Upper lobe of left lung (tissue), 6 donors: ENCODE measurements at regions not wholly inside any gene's neighbourhood (a gene's known extent, or its start where the extent isn't known, plus 50 kb on each side); places are given as distances from the start of the nearest gene placed in this dataset.

Experiments
- ATAC-seq, 2 donors: fragments of 200-7000 bp; cut with Tn5 transposase; one replicate each; pipeline ENCODE4 v1.9.1; 2022; ENCODE audit warnings: mild to moderate bottlenecking in 2 of 2, moderate library complexity in 2 of 2; ENCODE audit not compliant: low FRiP score in 2 of 2
- DNase-seq, 2 donors: peaks; one replicate each; pipeline ENCODE4 v3.0.0-alpha.2; 2019 to 2020
- H3K27ac ChIP-seq, 4 donors: fragments of 200-600 bp; sonication (generic); one replicate each; pipeline ENCODE4 v1.5.1; 2016 to 2019
- H3K27me3 ChIP-seq, 4 donors: fragments of 200-600 bp; sonication (generic); one replicate each; pipeline ENCODE4 v1.5.1; 2017 to 2019
- H3K36me3 ChIP-seq, 4 donors: fragments of 200-600 bp; sonication (generic); one replicate each; pipeline ENCODE4 v1.5.1; 2016 to 2019
- H3K4me1 ChIP-seq, 4 donors: fragments of 200-600 bp; sonication (generic); one replicate each; pipeline ENCODE4 v1.5.1; 2018 to 2019
- H3K4me3 ChIP-seq, 4 donors: fragments of 200-600 bp; sonication (generic); one replicate each; pipeline ENCODE4 v1.5.1; 2017 to 2019; ENCODE audit warnings: mild to moderate bottlenecking in 2 of 4, moderate library complexity in 1 of 4
- H3K9me3 ChIP-seq, 4 donors: fragments of 200-600 bp; sonication (generic); one replicate each; pipeline ENCODE4 v1.5.1; 2018 to 2019
- EP300 ChIP-seq, 4 donors: sonication (generic); formaldehyde crosslinking; IDR thresholded peaks; one replicate each; pipeline ENCODE4 v1.5.1; 2017; ENCODE audit warnings: antibody characterized with exemption in 4 of 4, control low read depth in 2 of 4
- POLR2A ChIP-seq, 4 donors: fragments of 450-650 bp; IDR thresholded peaks; one replicate each; pipeline ENCODE4 v1.5.1; 2016 to 2017; ENCODE audit warnings: antibody characterized with exemption in 4 of 4, mild to moderate bottlenecking in 2 of 4
- POLR2AphosphoS5 ChIP-seq, 2 donors: sonication (generic); formaldehyde crosslinking; IDR thresholded peaks; one replicate each; pipeline ENCODE4 v1.5.1; 2017; ENCODE audit warnings: antibody characterized with exemption in 2 of 2
- WGBS, 2 donors: methylation state at CpG; one replicate each; pipeline ENCODE4 v1.1.5; 2017 to 2018; 5-methylcytosine and 5-hydroxymethylcytosine counted together
- TF ChIP-seq, protein P1 (sequence below), 6 experiments: fragments of 450-650 bp in 4 of 6; fragments of 200-600 bp in 2 of 6; sonication (generic) in 2 of 6; IDR thresholded peaks; one replicate each; pipeline ENCODE4 v1.5.1; 2016 to 2019; ENCODE audit warnings: antibody characterized with exemption in 6 of 6
- donor health status: DM: no; HTN: no; CAD: no; lungs with moderate emphysema.
- donor health status: DM: no; HTN: yes; CAD: no; lungs with severe emphysema.

DNA sequence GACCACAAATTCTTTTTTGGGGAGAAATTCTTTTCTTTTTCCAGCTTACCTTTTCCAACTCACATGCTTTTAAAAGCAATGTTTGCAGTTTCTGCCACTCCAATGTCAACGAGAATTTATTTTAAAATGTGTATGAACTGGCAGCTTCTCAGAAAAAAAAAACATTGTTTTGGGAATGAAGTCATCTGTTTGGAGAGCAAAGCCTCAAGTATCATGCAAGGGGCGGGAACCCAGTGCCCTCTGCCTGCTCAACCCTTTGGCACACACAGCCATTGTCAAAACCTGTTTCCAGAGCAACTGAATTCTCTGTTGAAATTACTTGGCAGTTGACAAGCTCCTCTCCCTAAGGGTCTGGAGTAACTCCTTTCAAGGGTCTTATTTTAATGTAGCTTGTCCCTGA, 128.5 kb downstream of the QPCT start:
- Histone ChIP-seq H3K27ac (no peak overlapping the region), H3K4me3 (no peak overlapping the region), H3K27me3 (no peaks in the 10 kb centered on the region), H3K4me1 (peaks cover 6 to 12% (median 7%) of the 10 kb centered on the region in 4 donors), H3K9me3 (no peaks in the 10 kb centered on the region), H3K36me3 (no peaks in the 10 kb centered on the region)
- TF ChIP-seq EP300 (IDR thresholded peaks at IDR 0.05) = no peak
- TF ChIP-seq POLR2A (IDR thresholded peaks at IDR 0.05) = no peak
- no peak for TF ChIP-seq POLR2AphosphoS5 (IDR thresholded peaks at IDR 0.05)
- TF ChIP-seq, protein P1, sequence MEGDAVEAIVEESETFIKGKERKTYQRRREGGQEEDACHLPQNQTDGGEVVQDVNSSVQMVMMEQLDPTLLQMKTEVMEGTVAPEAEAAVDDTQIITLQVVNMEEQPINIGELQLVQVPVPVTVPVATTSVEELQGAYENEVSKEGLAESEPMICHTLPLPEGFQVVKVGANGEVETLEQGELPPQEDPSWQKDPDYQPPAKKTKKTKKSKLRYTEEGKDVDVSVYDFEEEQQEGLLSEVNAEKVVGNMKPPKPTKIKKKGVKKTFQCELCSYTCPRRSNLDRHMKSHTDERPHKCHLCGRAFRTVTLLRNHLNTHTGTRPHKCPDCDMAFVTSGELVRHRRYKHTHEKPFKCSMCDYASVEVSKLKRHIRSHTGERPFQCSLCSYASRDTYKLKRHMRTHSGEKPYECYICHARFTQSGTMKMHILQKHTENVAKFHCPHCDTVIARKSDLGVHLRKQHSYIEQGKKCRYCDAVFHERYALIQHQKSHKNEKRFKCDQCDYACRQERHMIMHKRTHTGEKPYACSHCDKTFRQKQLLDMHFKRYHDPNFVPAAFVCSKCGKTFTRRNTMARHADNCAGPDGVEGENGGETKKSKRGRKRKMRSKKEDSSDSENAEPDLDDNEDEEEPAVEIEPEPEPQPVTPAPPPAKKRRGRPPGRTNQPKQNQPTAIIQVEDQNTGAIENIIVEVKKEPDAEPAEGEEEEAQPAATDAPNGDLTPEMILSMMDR (IDR thresholded peaks at IDR 0.05) = no peak
- peak in 1 of 2 donors; percentile 72 for DNase-seq
- WGBS, 2 donors = 40 to 48% methylated on average over 2 of the region's 2 CpGs
- peak; percentile 54 to 61 for ATAC-seq

DNA sequence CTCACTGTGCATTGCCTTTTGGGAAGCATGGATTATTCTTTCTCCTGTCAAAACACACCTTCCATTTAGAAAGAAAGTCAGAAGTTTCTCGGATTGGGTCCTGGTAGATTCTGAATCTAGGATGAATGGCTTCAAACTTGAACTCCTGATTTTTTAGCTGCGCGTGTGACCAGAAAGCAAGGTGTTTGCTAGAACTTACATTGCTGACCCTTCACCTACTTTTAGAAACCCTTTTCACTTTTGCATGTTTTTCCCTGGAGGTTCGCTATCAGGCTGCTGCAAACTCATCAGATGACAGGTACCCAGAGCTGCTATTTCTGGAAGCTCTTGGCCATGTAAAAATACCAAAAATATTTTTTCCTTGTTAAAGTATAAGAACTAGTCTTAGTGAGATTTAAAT, 132.0 kb downstream of the QPCT start:
- Histone ChIP-seq H3K4me3 (no peak overlapping the region), H3K27ac (no peak overlapping the region), H3K9me3 (no peaks in the 10 kb centered on the region), H3K27me3 (no peaks in the 10 kb centered on the region), H3K36me3 (no peaks in the 10 kb centered on the region), H3K4me1 (peaks cover 6 to 12% (median 7%) of the 10 kb centered on the region in 4 donors)
- no peak for ATAC-seq
- WGBS, 2 donors = 75 to 95% methylated on average over 4 of the region's 4 CpGs
- DNase-seq = no peak
- TF ChIP-seq EP300 (IDR thresholded peaks at IDR 0.05) = no peak
- no peak for TF ChIP-seq POLR2A (IDR thresholded peaks at IDR 0.05)
- TF ChIP-seq, protein P1 (IDR thresholded peaks at IDR 0.05) = no peak
- TF ChIP-seq POLR2AphosphoS5 (IDR thresholded peaks at IDR 0.05) = no peak

GRCh38 chr2:37477921-37478320, 133.5 kb downstream of the QPCT start:
- Histone ChIP-seq H3K27me3 (no peaks in the 10 kb centered on the region), H3K4me1 (peaks cover 0 to 2% (median under 1%) of the 10 kb centered on the region in 4 donors), H3K27ac (no peak overlapping the region), H3K4me3 (no peak overlapping the region), H3K36me3 (no peaks in the 10 kb centered on the region), H3K9me3 (no peaks in the 10 kb centered on the region)
- ATAC-seq (no peak), DNase-seq (no peak)
- TF ChIP-seq POLR2A (IDR thresholded peaks at IDR 0.05) (no peak), EP300 (IDR thresholded peaks at IDR 0.05) (no peak), POLR2AphosphoS5 (IDR thresholded peaks at IDR 0.05) (no peak)
- TF ChIP-seq, protein P1 (IDR thresholded peaks at IDR 0.05) = no peak

DNA sequence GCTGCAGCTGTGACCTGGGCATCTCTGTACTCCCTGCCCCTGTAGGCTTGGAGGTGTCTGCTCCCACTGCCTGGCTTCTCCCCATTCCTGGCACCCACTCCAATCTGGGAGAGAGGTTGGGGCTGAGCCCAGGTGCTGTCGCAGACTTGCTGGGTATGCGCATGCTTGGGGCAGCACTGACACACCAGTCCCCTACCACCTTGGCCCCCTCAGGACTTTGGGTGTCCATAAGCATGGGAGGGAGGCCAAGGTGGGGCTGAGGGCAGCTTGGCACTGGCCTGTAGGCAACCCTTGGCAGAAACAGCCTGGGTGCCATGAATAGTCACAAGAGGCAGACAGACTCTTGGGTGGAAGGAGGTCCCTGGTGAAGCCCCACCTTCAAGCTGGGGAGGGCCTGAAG, 136.8 kb downstream of the QPCT start:
- TF ChIP-seq POLR2AphosphoS5 (IDR thresholded peaks at IDR 0.05) (no peak), POLR2A (IDR thresholded peaks at IDR 0.05) (no peak), EP300 (IDR thresholded peaks at IDR 0.05) (no peak)
- TF ChIP-seq, protein P1 (IDR thresholded peaks at IDR 0.05) = no peak
- Histone ChIP-seq H3K9me3 (no peaks in the 10 kb centered on the region), H3K36me3 (no peaks in the 10 kb centered on the region), H3K4me1 (no peaks in the 10 kb centered on the region), H3K27me3 (no peaks in the 10 kb centered on the region), H3K4me3 (no peak overlapping the region), H3K27ac (no peak overlapping the region)
- 100% methylated on average over 1 of the region's 2 CpGs; no CpG with 5 or more reads in 1 of the 2 donors for WGBS, 2 donors
- peak in 1 of 2 donors; percentile 30 for DNase-seq
- ATAC-seq = peak in 1 of 2 donors; percentile 16

GRCh38 chr2:37489041-37489456, 144.6 kb downstream of the QPCT start:
- WGBS, 2 donors = 79 to 80% methylated on average over 6 of the region's 6 CpGs
- H3K36me3 ChIP-seq = no peaks in the 10 kb centered on the region
- no peaks in the 10 kb centered on the region for H3K27me3 ChIP-seq
- no peak for DNase-seq
- no peaks in the 10 kb centered on the region for H3K4me1 ChIP-seq
- H3K27ac ChIP-seq = no peak overlapping the region
- no peaks in the 10 kb centered on the region for H3K9me3 ChIP-seq
- no peak for ATAC-seq
- no peak for TF ChIP-seq EP300 (IDR thresholded peaks at IDR 0.05)
- no peak for TF ChIP-seq POLR2A (IDR thresholded peaks at IDR 0.05)
- no peak for TF ChIP-seq POLR2AphosphoS5 (IDR thresholded peaks at IDR 0.05)
- TF ChIP-seq, protein P1 (IDR thresholded peaks at IDR 0.05) = no peak
- no peak overlapping the region for H3K4me3 ChIP-seq
